SIG-M5 (cell line): ENCODE measurements at regions not wholly inside any gene's neighbourhood (a gene's known extent, or its start where the extent isn't known, plus 50 kb on each side); places are given as distances from the start of the nearest gene placed in this dataset.
"Not testable (repeated sequence)": the region's sequence is repeated elsewhere in the genome, so short reads cannot be mapped to it uniquely, and the experiment has no call there.

Source experiments
- DNase-seq: peaks from one replicate; lab custom pipeline; 2025; lab: John Stamatoyannopoulos, UW

DNA sequence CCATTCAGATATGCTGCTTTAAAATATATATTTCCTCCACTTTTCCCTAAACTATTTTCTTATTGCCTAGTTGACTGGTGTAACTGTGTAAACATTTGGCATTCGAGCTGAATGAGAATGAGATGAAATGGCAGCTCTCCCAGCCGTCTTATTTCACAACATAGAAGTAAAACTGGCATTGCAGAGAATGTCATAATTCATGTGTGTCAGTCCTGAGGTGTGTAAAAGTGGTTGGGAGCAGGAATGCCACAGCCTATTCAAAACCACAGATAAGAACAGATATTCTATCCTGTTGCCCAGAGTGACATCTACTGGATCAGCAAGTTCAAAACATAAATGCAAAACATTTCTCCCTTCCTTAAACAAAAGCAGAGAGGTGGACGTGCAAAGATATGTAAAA lies 565.5 kb upstream of the CHAC2 start:
- no peak for DNase-seq

GRCh38 chr2:53200072-53200471 lies 567.5 kb upstream of the CHAC2 start:
- no peak for DNase-seq

GRCh38 chr2:53188851-53189510 lies 578.6 kb upstream of the CHAC2 start:
- no peak for DNase-seq

DNA sequence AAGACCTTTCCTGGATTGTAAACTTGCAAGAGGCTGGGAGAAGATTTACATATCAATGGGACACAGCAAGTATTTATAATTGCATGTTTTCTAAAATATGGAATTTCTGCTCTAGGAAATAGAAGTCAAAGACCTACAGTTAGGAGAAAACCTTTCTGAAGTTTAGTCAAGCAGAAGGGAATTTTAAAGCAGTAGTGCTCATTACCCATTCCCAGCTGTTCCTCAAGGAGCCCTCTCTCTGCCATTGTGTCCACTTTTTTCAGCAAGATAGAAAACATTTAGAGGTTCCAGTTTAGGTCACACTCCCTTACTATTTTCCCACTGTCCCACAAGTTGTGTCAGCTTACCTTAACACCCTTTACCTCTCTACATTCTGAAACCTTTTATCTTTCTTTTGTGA lies 584.0 kb upstream of the CHAC2 start:
- DNase-seq: no peak

GRCh38 chr2:53182601-53183000 lies 585.0 kb upstream of the CHAC2 start:
- DNase-seq: no peak

- DNase-seq: no peak
These were observed 585.8 kb upstream of the CHAC2 start for GRCh38 chr2:53181759-53182158.

DNA sequence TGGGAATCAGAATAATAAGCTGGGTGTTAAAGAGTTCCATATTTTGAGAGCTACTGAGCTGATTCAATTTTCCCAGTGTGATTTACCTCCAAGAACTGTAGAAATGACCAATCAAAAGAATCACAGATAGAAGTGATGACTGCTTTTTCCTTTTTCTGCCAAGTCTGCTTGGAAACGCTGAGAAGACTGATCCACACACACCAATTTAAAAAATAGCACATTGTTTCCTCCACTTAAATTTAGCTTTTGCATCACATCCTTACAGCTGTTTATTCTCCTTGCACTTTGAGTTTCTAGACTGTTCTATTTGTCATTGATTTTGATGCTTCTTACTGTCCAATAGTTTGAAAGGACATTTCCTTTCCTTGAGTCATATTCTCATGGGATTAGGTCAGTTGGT lies 590.3 kb upstream of the CHAC2 start:
- DNase-seq: no peak

- DNase-seq: no peak
These were observed 593.1 kb upstream of the CHAC2 start for GRCh38 chr2:53174539-53174938.

DNA sequence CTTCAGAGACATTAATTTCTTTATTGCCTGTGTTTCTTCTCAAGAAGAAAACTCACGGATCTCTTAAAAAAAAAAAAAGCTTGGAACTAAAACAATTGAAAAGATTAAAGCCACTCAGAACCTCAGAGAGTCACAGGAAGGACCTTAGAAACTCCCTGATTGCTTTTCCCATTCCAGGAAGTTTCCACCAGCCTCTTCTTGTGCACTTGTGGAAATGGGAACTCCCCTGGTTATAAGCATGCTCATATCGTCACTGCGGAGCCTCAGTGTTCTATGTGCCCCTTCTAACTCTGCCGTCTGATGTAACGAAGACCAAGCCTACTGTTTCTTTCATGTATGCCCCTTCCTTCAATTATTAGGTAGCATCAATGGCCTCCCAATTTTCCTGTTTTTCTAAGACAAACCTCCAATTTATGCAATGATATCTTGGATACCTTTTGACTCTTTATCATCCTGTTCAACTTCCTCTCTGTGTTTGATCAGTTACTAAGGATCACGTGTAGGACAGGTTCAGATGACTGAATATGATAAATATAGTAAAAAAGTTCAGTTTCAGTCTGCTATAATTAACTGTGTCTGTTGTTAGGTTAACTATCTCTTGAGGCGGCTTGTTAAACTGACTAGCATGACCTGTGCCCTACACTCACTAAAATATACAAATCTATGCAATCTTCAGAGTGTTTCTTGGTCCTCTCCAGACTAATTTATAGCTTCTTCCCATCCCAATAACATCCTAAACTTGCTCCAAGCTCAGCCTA lies 593.7 kb upstream of the CHAC2 start:
- DNase-seq: no peak

DNA sequence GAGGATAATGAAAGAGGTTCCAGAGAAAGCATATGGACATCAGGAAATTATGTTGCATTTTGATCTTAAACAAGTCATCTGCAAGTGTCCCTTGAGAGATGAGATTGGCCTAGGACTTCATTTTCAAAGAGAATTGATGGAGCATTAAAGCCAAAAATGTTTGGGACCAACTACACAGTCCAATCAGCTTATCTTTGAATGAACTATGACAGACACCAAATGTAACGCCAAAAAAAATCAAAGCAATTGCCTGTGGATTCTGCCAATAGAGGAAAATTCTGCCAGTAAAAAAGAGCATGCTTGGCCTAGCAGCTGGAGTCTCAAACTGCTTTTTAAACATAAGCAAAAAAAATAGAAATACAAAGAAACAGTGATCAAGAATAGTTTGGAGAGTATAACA lies 594.5 kb upstream of the CHAC2 start:
- no peak for DNase-seq

GRCh38 chr2:53170466-53170865 lies 597.1 kb upstream of the CHAC2 start:
- no peak for DNase-seq

GRCh38 chr2:53167227-53167626 lies 600.4 kb upstream of the CHAC2 start:
- DNase-seq: no peak

DNA sequence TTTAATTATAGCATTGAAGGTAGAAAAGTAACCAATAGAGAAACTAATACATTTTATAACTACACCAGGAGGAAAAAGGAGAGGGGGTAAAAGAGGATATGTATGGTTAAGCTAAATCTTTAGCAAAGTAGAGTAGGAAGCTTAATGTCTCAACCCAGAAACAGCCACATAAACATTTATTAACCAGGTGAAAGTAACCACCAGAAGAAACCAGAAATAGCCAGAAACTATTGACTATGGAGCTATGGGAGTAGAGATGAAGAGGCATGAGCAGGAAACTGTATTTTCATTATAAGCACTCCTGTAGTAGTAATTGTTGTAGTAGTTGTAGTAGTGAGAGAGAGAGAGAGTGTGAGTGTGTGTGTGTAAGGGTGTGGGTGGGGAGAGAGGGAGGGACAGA lies 617.5 kb upstream of the CHAC2 start:
- DNase-seq: no peak

- DNase-seq: no peak
These were observed 619.4 kb upstream of the CHAC2 start for GRCh38 chr2:53148221-53148620.

DNA sequence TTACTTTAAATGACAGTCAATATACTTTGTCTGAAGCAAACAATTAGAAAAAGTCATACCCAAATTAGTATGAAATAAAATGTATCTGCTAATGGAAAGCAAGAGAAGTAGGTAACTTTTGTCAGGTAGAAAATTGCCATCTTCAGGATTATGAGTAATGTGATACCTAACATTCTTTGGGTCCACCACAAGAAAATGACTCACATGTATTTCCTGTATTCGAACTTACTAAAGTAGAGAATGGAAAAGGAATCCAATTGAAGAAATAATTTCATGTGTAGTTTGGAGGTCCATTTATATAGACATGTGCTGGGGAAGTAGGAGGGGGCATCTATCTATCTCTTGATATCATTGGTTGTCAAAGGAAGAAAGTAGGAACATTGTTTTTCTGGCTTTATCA lies 636.2 kb upstream of the CHAC2 start:
- no peak for DNase-seq

GRCh38 chr2:53130441-53130943 lies 637.1 kb upstream of the CHAC2 start:
- DNase-seq: no peak

DNA sequence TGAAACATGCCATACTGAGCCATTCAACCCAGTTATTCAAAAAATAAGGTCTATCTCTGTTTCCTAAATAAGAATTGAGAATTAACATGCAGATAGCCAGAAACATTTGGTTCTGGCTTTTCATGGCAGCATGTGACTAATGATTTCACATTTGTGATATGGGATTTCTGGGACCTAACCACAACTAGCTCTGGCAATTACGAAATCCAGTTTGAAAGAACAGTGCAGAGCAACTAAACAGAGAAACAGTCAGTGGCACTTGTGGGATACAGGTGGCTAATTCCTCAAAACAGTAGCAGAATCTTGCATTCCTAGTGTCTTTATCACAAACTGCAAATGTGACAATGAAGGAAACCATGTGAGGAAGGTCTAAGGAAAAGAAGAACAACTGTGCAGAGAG lies 637.8 kb upstream of the CHAC2 start:
- no peak for DNase-seq

DNA sequence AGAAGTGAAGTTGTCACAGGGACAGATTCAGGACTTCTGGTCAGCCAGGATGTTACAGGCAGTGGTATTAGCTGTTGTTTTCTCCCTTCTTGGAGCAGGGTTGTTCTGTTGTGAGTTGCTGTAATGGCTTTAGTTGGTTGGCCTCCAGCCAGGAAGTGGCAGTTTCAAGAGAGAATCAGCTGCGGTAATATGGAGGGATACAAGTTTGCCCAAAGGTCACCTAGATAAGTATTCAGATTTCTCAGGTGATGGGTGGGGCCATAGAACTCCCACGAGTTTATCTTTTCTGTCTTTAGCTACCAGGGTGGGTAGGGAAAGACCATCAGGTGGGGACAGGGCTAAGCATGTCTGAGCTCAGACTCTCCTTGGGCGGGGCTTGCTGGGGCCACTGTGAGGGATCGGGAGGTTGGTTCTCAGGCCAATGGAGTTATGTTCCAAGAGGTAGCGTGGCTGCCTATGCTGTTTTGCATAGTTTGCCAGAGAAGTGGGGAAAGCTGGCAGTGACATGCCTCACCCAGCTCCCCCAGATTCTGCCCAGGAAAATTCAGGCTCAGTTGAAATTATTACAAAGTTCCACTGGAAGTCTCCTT lies 640.4 kb upstream of the CHAC2 start:
- DNase-seq: no peak

- no peak for DNase-seq
These were observed 652.6 kb upstream of the CHAC2 start for GRCh38 chr2:53114991-53115390.

GRCh38 chr2:53114582-53114981 lies 653.0 kb upstream of the CHAC2 start:
- no peak for DNase-seq

GRCh38 chr2:53112408-53112807 lies 655.2 kb upstream of the CHAC2 start:
- not testable (repeated sequence) for DNase-seq

GRCh38 chr2:53111406-53111805 lies 656.2 kb upstream of the CHAC2 start:
- DNase-seq: no peak

DNA sequence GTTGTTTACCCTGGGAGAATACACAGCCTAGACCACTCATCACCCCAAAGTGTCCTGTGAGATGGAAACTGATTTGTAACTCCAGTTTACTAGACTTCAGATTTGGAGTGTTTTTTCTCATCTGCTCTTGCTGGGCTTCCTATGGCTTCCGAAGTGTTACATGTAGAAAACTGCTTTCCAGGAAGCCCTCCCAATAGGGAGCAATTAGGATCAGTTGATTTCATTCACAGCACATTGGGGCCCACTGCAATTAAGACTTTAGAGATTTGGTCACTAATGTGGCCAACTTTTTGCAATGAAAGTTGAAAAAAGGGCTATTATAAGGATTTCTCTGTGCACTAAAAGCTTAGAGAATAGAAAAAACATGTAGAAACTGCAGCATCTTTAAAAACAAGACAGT lies 656.6 kb upstream of the CHAC2 start:
- DNase-seq: no peak
